HCT116 (cell line): ENCODE measurements at regions not wholly inside any gene's neighbourhood (a gene's known extent, or its start where the extent isn't known, plus 50 kb on each side); places are given as distances from the start of the nearest gene placed in this dataset.

Experiments used
- ATAC-seq: fragments of 200-7000 bp; cut with Tn5 transposase; 2 replicates; pipeline ENCODE4 v1.9.1; 2020; ENCODE audit warnings: mild to moderate bottlenecking, moderate library complexity
- BruUV-seq: library from RNA; stranded (reverse); fragments of 400-500 nt; replicated peaks from 2 replicates; lab custom pipeline; 2021; lab: Mats Ljungman, UMichigan
- CTCF ChIA-PET: fragments of 300-600 bp; sonication (Branson Sonifier 250); formaldehyde crosslinking; loops from one replicate; lab custom pipeline; 2021; ENCODE audit warnings: antibody characterized with exemption; lab: Charles Lee
- POLR2A ChIA-PET: fragments of 300-600, 350-600 bp; sonication (Branson Sonifier 250); formaldehyde crosslinking; loops from one replicate; lab custom pipeline; 2021; ENCODE audit warnings: antibody characterized with exemption; lab: Charles Lee
- RAD21 ChIA-PET, 2 experiments: fragments of 300-600 bp; sonication (Branson Sonifier 250); formaldehyde crosslinking; loops; one replicate each; lab custom pipeline; 2023; ENCODE audit warnings: low total read pairs in 2 of 2; ENCODE audit not compliant: uncharacterized antibody in 2 of 2, unreplicated experiment in 2 of 2, low non-redundant PET in 1 of 2; lab: Charles Lee
- DNase-seq: peaks from one replicate; pipeline ENCODE4 v3.0.0-alpha.2; 2010; ENCODE audit warnings: low read depth, low spot score
- H2AFZ ChIP-seq: fragments of 200-600 bp; shearing (Covaris generic), sonication (generic); 2 replicates; pipeline ENCODE4 v1.6.1; 2017; ENCODE audit warnings: low read depth, mixed run types, mixed read lengths, antibody characterized with exemption, low read length; ENCODE audit not compliant: poor library complexity, severe bottlenecking
- H3K27ac ChIP-seq: 2 replicates; pipeline ENCODE4 v1.5.1; 2012; ENCODE audit warnings: low read depth, low read length
- H3K27me3 ChIP-seq: fragments of 200-600 bp; sonication (generic); 2 replicates; pipeline ENCODE4 v1.6.1; 2016; ENCODE audit warnings: mixed run types, low read length, mixed read lengths; ENCODE audit not compliant: insufficient read depth
- H3K36me3 ChIP-seq, 2 experiments: fragments of 200-500 bp in 1 of 2; fragments of 200-600 bp in 1 of 2; sonication (Bioruptor generic) in 1 of 2; sonication (generic) in 1 of 2; 2 replicates each; pipeline versions ENCODE4 v1.5.1 to v1.6.1; 2014 to 2016; ENCODE audit warnings: low read length in 2 of 2, inconsistent platforms in 1 of 2, mixed read lengths in 1 of 2, mixed run types in 1 of 2; ENCODE audit not compliant: insufficient read depth in 2 of 2, control insufficient read depth in 1 of 2
- H3K4me1 ChIP-seq, 2 experiments: fragments of 200-600 bp in 1 of 2; sonication (generic) in 1 of 2; 2 replicates each; pipeline versions ENCODE4 v1.5.1 to v1.6.1; 2012 to 2017; ENCODE audit warnings: low read length in 2 of 2, inconsistent platforms in 1 of 2, mild to moderate bottlenecking in 1 of 2, mixed read lengths in 1 of 2, mixed run types in 1 of 2, moderate library complexity in 1 of 2; ENCODE audit not compliant: insufficient read depth in 2 of 2, control insufficient read depth in 1 of 2
- H3K4me2 ChIP-seq: fragments of 200-600 bp; sonication (generic); 2 replicates; pipeline ENCODE4 v1.6.1; 2017; ENCODE audit warnings: mixed run types, low read length, mixed read lengths
- H3K4me3 ChIP-seq, 2 experiments: fragments of 200-600 bp in 1 of 2; sonication (generic) in 1 of 2; replicated peaks in 1 of 2; 2 replicates each; pipeline ENCODE4 v1.5.1; 2011 to 2016; ENCODE audit warnings: low read length in 2 of 2, control low read depth in 1 of 2, low read depth in 1 of 2, mild to moderate bottlenecking in 1 of 2, mixed read lengths in 1 of 2, mixed run types in 1 of 2
- H3K79me2 ChIP-seq: fragments of 200-600 bp; sonication (generic); 2 replicates; pipeline ENCODE4 v1.6.1; 2017; ENCODE audit warnings: mild to moderate bottlenecking, mixed run types, low read length, moderate library complexity, mixed read lengths; ENCODE audit not compliant: insufficient read depth
- H3K9ac ChIP-seq: fragments of 200-600 bp; sonication (generic); 2 replicates; pipeline ENCODE4 v1.6.1; 2016; ENCODE audit warnings: low read length, mixed read lengths
- H3K9me2 ChIP-seq: fragments of 200-600 bp; sonication (generic), shearing (Covaris generic); 2 replicates; pipeline ENCODE4 v1.6.1; 2017; ENCODE audit warnings: mixed run types, mild to moderate bottlenecking, moderate library complexity; ENCODE audit not compliant: insufficient read depth
- H3K9me3 ChIP-seq, 2 experiments: fragments of 200-500 bp in 1 of 2; fragments of 200-600 bp in 1 of 2; sonication (Bioruptor generic) in 1 of 2; sonication (generic) in 1 of 2; 2 replicates each; pipeline ENCODE4 v1.6.1; 2014 to 2017; ENCODE audit warnings: low read length in 2 of 2, mixed read lengths in 2 of 2, inconsistent platforms in 1 of 2, low read depth in 1 of 2, mild to moderate bottlenecking in 1 of 2, mixed run types in 1 of 2, moderate library complexity in 1 of 2; ENCODE audit not compliant: control insufficient read depth in 1 of 2, insufficient read depth in 1 of 2
- H4K20me1 ChIP-seq: fragments of 200-600 bp; sonication (generic), shearing (Covaris generic); 2 replicates; pipeline ENCODE4 v1.6.1; 2017; ENCODE audit warnings: mixed run types, mild to moderate bottlenecking, moderate library complexity; ENCODE audit not compliant: insufficient read depth
- CEBPB ChIP-seq: IDR thresholded peaks from 2 replicates; pipeline ENCODE4 v1.6.1; 2012; ENCODE audit warnings: low read depth
- FOSL1 ChIP-seq: IDR thresholded peaks from 2 replicates; pipeline ENCODE4 v1.6.1; 2012; ENCODE audit warnings: low read depth
- JUND ChIP-seq: IDR thresholded peaks from 2 replicates; pipeline ENCODE4 v1.6.1; 2012
- RAD21 ChIP-seq: IDR thresholded peaks from 2 replicates; pipeline ENCODE4 v1.6.1; 2012; ENCODE audit warnings: low read depth, mild to moderate bottlenecking
- SIN3A ChIP-seq: IDR thresholded peaks from 2 replicates; pipeline ENCODE4 v1.6.1; 2012; ENCODE audit warnings: low read depth
- SP1 ChIP-seq: IDR thresholded peaks from 2 replicates; pipeline ENCODE4 v1.6.1; 2012; ENCODE audit warnings: low read depth
- intact Hi-C: fragments of 100-400 bp; cut with micrococcal nuclease; formaldehyde crosslinking; loops from 2 replicates; pipeline ENCODE4 v1.10.0; 2022
- TF ChIP-seq, protein P1 (sequence below): IDR thresholded peaks from 2 replicates; pipeline ENCODE4 v1.6.1; 2011; ENCODE audit warnings: mild to moderate bottlenecking, low read length, moderate library complexity; ENCODE audit not compliant: insufficient replicate concordance; ENCODE audit errors: extremely low read depth
- TF ChIP-seq, protein P2 (sequence below): IDR thresholded peaks from 2 replicates; pipeline ENCODE4 v1.6.1; 2012

DNA sequence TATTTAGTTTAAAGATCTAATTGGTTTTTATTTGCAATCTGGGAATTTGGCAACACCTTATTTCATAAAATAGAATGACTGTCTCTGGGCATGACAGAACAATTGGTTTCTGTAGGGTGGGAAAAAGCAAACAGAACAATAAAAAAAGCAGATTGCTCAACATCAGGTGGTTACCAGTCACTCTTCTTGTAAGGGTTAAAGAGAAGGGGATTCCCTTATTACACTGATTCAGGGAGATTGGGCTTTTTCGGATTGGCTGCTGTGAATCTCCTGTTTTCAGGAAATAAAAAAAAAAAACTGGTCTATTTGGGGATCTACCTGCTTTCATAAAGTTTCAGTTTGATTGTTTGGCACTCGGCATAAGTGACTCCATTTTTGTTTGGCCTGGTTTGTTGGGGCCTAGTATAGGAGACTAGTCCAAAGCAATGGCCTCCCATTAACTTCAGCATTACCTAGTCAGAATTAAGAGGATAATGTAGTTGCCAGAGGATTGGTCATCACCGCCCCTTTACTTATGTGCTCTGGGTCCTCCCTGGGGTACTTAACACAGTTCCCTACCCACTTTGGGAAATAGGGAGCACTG is 380.5 kb downstream of the IDS start (continued):
- TF ChIP-seq FOSL1, result no peak
- TF ChIP-seq JUND, result no peak
- TF ChIP-seq, protein P1, sequence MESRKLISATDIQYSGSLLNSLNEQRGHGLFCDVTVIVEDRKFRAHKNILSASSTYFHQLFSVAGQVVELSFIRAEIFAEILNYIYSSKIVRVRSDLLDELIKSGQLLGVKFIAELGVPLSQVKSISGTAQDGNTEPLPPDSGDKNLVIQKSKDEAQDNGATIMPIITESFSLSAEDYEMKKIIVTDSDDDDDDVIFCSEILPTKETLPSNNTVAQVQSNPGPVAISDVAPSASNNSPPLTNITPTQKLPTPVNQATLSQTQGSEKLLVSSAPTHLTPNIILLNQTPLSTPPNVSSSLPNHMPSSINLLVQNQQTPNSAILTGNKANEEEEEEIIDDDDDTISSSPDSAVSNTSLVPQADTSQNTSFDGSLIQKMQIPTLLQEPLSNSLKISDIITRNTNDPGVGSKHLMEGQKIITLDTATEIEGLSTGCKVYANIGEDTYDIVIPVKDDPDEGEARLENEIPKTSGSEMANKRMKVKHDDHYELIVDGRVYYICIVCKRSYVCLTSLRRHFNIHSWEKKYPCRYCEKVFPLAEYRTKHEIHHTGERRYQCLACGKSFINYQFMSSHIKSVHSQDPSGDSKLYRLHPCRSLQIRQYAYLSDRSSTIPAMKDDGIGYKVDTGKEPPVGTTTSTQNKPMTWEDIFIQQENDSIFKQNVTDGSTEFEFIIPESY, result no peak
- no peak for TF ChIP-seq CEBPB
- TF ChIP-seq, protein P2, sequence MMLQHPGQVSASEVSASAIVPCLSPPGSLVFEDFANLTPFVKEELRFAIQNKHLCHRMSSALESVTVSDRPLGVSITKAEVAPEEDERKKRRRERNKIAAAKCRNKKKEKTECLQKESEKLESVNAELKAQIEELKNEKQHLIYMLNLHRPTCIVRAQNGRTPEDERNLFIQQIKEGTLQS, result no peak
- no peak for TF ChIP-seq RAD21
- no peak for TF ChIP-seq SP1
- no peak for TF ChIP-seq SIN3A
- TF ChIP-seq, all 23 proteins: peak for 0

DNA sequence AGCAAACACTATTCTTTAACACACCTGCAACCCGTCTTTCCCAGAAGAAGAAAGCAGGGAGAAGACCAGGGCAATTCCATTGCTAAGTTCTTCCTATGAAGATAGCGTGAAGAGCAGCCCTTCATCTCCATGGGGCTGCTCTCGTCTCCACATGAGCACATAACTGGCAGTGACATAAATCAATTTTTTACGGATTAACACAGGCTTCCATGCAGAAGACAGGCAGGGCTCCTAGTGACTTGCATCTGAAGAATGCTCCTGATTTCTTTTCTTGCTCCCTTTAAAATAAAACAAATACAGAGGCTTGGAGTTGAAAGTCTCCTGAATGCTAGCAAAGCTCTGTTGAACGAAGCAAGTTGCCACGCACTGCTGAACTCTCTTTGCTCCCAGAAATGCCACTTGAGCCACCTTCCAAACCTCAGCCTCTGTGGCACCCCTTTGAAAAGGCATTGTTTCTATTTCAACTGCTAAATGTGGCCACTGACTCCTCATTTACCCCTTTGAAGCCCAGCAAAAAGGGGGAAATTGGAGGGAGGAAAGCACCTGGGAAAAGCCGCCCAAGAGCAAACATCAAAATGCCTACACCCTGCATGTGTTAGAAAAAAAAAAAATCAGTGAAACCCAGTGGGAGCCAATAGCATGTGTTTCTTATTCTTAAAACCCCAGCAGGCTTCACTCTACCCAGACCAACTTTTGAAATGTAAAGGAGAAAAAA is 383.7 kb downstream of the IDS start:
- ChIA-PET CTCF (no interaction called here), RAD21 (no interaction called here), POLR2A (no interaction called here)
- no peak overlapping the region for H3K4me2 ChIP-seq
- no peaks in the 10 kb centered on the region for H3K27me3 ChIP-seq
- H3K9me2 ChIP-seq, result no peaks in the 10 kb centered on the region
- intact Hi-C loops, result no loop called here
- no peak for ATAC-seq
- no peak overlapping the region for H2AFZ ChIP-seq
- H3K4me3 ChIP-seq, result no peak overlapping the region
- no peaks in the 10 kb centered on the region for H3K36me3 ChIP-seq
- no peaks in the 10 kb centered on the region for H3K79me2 ChIP-seq
- no peak overlapping the region for H3K9ac ChIP-seq
- no peak for TF ChIP-seq RAD21
- H3K4me1 ChIP-seq, result no peaks in the 10 kb centered on the region
- H3K27ac ChIP-seq, result no peak overlapping the region
- BruUV-seq, result no TSS peak
- H3K9me3 ChIP-seq, result no peaks in the 10 kb centered on the region
- no peak for DNase-seq
- no peaks in the 10 kb centered on the region for H4K20me1 ChIP-seq
